CD4-positive, alpha-beta T cell treated with Interleukin-4 for 1 hour (primary cell): ENCODE measurements at regions not wholly inside any gene's neighbourhood (a gene's known extent, or its start where the extent isn't known, plus 50 kb on each side); places are given as distances from the start of the nearest gene placed in this dataset.

Experiments used
- DNase-seq, 2 donors: peaks; one replicate each; pipeline ENCODE4 v3.0.0-alpha.2; 2020 to 2022

DNA sequence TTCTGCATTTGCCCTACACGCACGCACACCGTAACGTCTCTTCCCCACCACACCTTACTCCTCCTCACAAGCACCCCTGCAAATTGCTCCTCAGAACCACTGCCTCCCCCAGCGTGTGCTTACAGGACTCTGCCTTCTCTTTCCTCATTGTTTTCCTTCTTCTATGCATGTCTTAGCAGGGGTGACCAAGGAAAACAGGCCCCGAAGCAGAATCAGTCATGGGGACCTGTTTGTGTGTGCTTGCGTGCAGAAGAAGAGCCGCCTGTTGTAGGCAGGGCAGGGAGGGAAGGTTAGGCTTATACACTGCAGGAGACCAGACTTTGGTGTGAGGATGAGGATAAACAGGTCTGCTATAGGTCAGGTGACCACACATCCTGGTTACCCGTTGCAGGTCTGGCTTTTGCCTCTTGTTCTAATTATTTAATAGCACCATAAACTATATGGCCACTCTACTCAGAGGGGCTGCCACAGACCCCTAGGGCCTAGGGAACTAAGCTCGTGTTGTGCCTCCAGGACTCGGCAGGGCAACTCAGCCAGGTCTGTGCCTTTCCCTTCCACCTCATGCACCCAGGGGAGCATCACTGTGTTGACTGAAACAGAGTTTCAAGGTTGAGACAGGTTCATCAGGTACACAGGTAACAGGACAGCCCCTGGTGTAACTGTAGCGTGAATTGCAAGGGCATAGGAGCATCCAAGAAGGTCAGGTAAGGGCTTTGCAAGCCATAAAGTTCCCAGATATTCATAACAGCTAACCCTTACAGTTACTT, 60.8 kb upstream of the EPS8L3 start:
- no peak for DNase-seq

- DNase-seq: no peak
Observed at GRCh38 chr1:109823543-109824348, 60.0 kb upstream of the EPS8L3 start.

- DNase-seq: no peak
Observed at GRCh38 chr1:109822749-109823542, 59.2 kb upstream of the EPS8L3 start.

- DNase-seq: peak in 1 of 2 donors; percentile 76
Observed at GRCh38 chr1:109821831-109822745, 58.4 kb upstream of the EPS8L3 start.

GRCh38 chr1:109821221-109821669, 57.5 kb upstream of the EPS8L3 start:
- peak in 1 of 2 donors; percentile 85 for DNase-seq

DNA sequence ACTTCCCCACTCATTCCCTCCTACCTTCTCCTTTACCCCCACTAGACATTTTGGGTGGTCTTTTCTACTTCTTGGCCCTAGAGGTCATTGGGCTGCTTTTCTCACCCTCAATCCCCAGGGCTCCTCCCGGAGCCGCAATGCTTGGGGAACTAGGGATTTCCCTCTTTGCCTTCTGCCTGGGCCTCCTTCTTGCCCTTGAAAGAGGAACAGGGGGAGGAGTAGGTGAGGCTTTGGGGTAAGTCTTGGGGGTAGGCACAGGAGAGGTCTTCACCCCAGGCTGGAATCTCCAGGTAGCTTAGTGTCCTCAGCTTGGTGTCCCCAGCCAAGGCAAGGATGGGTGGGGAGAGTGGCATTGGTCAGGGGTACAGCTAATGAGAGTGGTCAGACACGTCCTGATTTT, 56.2 kb upstream of the EPS8L3 start:
- no peak for DNase-seq

DNA sequence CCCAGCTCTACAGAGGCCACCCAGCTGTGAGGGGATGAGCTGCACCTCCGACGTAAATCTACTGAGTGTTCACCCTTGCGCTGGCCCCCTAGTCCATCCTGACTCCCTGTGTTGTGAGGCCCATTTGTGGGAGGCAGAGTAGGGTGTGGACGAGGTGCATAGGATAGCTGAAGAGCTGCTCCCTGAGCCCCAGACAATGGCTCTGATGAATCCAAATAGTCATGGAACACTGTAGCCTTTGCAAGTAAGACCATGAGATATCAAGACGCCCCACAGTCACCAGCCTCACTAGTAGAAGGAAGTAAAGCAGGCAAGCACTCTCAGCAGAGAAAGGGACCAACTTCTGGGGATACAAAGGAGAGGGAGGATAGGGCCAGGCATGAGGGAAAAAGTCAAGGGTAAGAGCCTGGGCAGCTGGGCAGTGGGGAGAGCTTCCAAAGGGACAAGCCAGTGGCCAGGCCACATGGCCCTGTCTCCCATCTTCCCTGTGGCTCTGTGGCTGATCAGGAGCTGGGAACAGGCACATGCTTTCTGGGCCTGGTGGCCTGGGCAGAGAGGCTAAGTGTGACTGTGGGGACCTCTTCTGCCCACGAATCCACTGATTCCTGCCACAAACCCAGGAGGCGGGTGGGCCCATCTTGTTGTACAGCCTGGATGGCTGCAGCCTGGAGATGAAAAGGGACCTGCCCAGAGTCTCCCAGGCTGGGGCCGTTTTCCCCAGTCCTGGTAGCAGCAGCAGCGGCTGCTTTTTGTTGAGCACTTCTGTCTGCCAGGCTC, 55.5 kb upstream of the EPS8L3 start:
- DNase-seq: no peak

- DNase-seq: no peak
Observed at GRCh38 chr1:109818271-109818987, 54.7 kb upstream of the EPS8L3 start.

DNA sequence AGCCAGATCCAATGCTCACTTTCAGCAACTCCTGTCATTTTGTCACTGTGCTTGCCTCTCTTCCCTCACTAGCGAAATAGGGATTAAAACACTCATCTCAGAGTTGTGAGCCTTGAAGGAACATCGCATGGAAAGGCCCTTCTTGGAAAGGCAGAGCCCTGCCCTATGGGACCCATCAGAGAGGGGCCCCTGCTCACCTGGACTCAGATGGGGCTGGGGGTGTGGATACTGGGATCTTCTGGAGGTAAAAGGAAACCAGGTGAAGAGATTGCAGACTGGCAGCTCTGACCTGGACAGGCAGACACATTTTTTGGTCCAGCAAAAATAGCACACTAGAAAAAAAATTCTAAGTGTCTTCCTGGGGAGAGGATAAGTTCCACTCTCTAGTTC, 54.2 kb upstream of the EPS8L3 start:
- no peak for DNase-seq

DNA sequence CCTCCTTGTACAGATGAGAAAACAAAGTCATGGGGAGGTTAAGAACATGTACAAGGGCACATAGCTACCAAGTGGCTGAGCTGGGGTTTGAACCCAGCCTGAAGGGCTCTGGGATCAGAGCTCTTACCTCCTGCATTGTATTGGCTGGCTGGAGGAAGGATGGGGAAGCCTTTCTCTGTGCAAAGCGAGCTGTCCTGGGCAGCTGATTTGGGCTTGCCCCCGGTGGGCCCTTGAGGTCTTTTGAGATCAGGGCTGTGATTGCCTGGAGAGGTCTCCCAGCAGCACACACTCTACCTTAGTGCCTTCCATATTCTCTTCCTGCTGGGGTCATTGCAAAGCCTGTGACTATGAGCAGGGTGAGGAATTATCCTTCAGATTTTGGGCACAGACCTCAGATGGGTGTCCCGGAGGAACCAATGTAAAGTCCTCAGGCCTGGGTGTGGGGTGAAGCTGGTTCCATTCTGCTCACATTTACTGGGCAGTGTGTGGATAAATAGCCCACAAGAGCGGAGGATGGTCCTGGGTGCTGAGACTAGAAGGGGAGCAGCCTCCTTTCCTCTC, 53.3 kb upstream of the EPS8L3 start:
- no peak for DNase-seq

DNA sequence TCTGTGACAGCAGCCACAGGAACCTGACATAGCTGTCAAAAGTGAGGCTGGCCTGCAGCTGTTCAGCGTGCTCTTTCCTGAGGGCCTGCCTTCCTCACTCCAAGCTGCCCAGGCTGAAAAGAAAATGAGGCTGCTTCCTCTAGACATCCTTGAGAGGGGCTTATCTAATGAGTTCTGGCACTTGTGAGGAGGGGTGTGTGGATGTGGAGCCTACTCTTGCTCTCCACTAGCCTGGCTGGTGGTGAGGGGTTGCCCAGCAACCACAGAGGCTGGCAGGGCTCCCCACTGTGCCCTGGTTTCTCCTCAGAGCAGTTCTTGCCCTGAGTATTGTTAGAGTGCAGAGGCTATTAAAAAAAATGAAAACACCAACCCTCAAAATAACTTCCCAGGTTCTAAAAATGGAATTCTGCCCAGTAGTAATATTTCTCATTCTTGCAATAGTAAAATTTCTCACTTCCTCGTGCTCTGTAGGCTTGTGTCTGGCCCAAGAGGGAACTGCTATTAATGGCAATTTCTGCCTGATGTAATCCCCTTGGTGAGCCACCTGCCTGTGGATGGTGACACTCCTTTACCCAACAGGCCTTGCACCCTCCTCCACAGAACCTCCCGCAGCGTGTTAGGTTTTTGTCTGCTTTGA, 52.6 kb upstream of the EPS8L3 start:
- DNase-seq: peak; percentile 30 to 68

DNA sequence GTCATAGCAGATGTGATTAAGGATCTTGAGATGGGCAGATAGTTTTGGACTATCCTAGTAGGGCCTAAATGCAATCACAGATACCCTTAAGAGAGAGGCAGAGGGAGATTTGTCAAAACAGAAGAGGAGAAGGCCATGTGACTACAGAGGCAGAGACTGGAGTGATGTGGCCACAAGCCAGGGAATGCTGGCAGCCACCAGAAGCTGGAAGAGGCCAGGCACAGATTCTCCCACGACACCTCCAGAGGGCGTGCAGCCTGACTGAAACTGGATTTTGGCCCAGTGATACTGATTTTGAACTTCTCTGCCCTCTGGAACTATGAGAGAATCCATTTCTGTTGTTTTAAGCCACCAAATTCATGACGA, 52.1 kb upstream of the EPS8L3 start:
- DNase-seq: no peak

DNA sequence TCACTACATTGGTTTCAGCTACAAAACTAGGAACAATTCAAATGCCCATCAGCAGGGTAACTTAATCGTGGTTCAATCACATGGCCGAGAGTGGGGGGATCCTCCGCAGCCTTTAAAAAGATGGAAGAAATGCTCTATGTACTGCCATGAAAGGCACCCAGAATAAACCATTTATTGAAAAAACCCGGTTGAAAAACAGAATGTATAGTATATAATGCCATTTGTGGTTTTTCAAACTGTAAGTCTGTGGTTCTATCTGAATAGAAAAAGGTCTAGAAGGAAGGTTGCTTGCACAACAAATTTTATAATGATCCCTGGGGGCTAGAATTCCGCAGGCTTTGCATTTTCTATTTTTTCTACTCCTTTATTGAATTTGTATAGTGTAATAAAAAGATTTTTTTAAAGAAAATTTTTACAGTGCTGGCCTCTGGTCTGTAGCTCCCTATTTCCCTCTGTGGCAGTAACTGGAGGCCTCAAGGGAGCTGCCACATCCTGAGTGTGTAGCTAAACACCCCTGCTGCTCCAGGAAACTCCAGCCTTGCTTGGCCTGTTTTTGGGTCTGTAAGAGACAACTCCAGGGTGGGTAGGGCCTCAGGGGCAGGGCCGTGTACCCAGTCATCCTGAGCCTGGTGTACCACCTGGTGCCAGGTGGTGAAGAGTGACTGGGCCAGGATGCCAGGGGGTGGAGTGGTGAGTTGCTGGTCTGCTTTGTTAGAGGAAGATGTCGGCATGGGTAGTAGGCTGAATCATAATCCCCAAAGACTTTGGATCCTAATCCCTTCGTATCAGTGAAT, 51.5 kb upstream of the EPS8L3 start:
- DNase-seq: no peak

- no peak for DNase-seq
Observed at GRCh38 chr1:109814223-109814622, 50.5 kb upstream of the EPS8L3 start.
